Cardiac muscle cell (in vitro differentiated cells and primary cell): ENCODE measurements at regions not wholly inside any gene's neighbourhood (a gene's known extent, or its start where the extent isn't known, plus 50 kb on each side); places are given as distances from the start of the nearest gene placed in this dataset.

Experiments used
- DNase-seq, 2 donors: peaks; one replicate each; pipeline versions ENCODE4 v3.0.0 to v3.0.0-alpha.2; 2010 to 2017; ENCODE audit warnings: low read depth in 1 of 2, low spot score in 1 of 2
- H3K27ac ChIP-seq: fragments of 200-600 bp; sonication (generic); 2 replicates; pipeline ENCODE4 v1.5.1; 2016
- H3K27me3 ChIP-seq: fragments of 200-600 bp; sonication (generic); 2 replicates; pipeline ENCODE4 v1.6.0; 2016; ENCODE audit warnings: control low read depth
- H3K36me3 ChIP-seq: fragments of 200-600 bp; sonication (generic); 2 replicates; pipeline ENCODE4 v1.5.1; 2016; ENCODE audit warnings: control low read depth
- H3K4me1 ChIP-seq: fragments of 200-600 bp; sonication (generic); 2 replicates; pipeline ENCODE4 v1.8.1; 2017; ENCODE audit warnings: low read depth, mild to moderate bottlenecking, mixed run types
- H3K4me3 ChIP-seq: fragments of 200-600 bp; sonication (generic); 2 replicates; pipeline ENCODE4 v1.5.1; 2016; ENCODE audit warnings: mild to moderate bottlenecking
- H3K9me3 ChIP-seq: fragments of 200-600 bp; sonication (generic); 2 replicates; pipeline ENCODE4 v1.5.1; 2017; ENCODE audit warnings: low read depth, mild to moderate bottlenecking, control low read depth
- TF ChIP-seq, protein P1 (sequence below): IDR thresholded peaks from 2 replicates; pipeline ENCODE4 v1.5.1; 2012; ENCODE audit warnings: low read depth, mild to moderate bottlenecking, low read length

DNA sequence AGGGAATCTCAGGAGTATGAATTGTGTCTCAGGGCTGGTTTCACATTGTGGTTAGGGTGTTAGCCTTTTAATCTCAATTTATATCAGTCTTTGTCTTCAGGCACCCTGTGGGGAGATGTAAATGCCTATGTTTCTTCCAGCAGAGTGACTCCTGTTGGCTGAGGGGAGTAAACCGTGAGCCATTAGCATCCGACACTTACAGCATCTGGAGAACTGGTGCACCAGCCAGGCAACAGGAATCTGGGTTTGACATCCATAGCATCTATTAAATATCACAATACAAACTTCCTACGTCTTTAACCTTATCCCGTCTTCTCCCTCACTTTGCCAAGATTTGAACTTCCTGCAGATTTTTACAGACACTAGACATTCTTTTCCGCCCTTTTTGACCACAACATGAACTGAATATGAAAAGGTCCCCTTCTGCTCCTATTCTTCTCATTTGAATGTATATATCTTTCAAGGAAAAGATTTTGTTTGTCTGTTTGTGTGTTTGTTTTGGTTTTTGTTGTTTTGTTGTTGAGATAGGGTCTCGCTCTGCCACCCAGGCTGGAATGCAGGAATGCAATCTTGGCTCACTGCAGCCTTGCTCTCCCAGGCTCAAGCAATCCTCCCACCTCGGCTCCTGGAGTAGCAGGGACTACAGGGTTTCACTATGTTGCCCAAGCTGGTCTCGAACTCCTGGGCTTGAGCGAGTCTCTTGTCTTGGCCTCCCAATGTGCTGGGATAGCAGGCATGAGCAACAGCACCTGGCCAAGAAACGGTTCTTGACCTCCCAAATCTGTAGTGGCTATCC, 626.2 kb downstream of the TLR4 start:
- Histone ChIP-seq H3K27me3 (no peaks in the 10 kb centered on the region), H3K36me3 (no peaks in the 10 kb centered on the region), H3K27ac (no peak overlapping the region), H3K4me3 (no peak overlapping the region), H3K9me3 (no peaks in the 10 kb centered on the region), H3K4me1 (no peaks in the 10 kb centered on the region)
- TF ChIP-seq, protein P1, sequence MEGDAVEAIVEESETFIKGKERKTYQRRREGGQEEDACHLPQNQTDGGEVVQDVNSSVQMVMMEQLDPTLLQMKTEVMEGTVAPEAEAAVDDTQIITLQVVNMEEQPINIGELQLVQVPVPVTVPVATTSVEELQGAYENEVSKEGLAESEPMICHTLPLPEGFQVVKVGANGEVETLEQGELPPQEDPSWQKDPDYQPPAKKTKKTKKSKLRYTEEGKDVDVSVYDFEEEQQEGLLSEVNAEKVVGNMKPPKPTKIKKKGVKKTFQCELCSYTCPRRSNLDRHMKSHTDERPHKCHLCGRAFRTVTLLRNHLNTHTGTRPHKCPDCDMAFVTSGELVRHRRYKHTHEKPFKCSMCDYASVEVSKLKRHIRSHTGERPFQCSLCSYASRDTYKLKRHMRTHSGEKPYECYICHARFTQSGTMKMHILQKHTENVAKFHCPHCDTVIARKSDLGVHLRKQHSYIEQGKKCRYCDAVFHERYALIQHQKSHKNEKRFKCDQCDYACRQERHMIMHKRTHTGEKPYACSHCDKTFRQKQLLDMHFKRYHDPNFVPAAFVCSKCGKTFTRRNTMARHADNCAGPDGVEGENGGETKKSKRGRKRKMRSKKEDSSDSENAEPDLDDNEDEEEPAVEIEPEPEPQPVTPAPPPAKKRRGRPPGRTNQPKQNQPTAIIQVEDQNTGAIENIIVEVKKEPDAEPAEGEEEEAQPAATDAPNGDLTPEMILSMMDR = no peak
- no peak for DNase-seq

DNA sequence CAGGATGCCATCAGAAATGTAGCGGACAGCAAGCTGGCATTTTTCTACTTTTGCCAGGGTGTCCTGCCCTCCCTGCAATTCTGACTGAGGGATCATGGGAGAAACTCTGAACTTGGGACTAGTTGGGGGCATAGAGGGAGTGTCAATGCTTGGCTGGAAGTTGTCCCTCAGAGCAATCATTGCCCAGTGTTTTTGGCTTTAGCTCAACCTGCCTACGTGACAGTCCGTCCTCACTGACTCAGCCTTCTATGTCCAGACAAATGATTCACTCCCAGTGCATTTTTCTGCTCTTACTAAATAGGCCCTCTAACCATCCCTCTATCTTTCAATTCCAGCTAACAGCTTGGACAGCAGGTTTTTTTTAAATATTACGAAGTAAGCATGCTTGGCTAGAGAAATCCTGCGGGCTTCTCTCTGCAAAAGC, 627.4 kb downstream of the TLR4 start:
- Histone ChIP-seq H3K27me3 (no peaks in the 10 kb centered on the region), H3K9me3 (no peaks in the 10 kb centered on the region), H3K4me1 (no peaks in the 10 kb centered on the region), H3K4me3 (no peak overlapping the region), H3K36me3 (no peaks in the 10 kb centered on the region), H3K27ac (no peak overlapping the region)
- DNase-seq = peak in 1 of 2 donors; percentile 0
- TF ChIP-seq, protein P1 = no peak

DNA sequence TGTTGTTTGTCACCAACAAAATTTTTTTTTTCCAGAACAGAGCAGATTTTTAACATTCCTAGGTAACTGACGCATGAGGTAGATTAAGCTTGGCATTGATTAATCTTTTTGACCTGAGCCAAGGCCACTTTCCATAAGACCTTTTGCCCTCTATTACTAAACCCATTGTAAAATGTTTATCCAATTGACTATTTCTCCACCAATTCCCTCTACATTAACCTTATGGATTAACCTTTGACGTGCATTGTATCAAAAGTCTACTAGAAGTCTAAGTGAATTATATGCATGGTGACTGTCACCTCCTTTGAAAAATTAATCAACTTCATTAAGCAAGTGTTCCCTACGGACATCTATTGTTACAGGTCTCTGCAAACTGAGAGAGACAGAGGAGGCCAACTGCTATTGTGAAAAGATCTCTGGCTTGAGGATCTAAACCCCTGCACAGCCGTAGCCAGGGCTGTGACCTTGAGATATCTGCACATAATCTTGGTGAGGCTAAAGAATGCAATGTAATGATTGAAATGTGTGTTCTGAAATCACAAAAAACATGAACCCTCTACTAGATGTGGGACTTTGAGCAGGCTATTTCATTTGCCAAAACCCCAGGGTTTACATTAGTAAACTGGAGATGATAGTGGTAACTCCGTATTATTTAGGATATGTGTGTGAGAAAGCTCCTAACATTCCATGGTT, 632.2 kb downstream of the TLR4 start:
- H3K27me3 ChIP-seq = no peaks in the 10 kb centered on the region
- no peaks in the 10 kb centered on the region for H3K36me3 ChIP-seq
- H3K27ac ChIP-seq = no peak overlapping the region
- no peak overlapping the region for H3K4me3 ChIP-seq
- DNase-seq = no peak
- TF ChIP-seq, protein P1 = no peak
- H3K9me3 ChIP-seq = no peaks in the 10 kb centered on the region
- H3K4me1 ChIP-seq = no peaks in the 10 kb centered on the region

DNA sequence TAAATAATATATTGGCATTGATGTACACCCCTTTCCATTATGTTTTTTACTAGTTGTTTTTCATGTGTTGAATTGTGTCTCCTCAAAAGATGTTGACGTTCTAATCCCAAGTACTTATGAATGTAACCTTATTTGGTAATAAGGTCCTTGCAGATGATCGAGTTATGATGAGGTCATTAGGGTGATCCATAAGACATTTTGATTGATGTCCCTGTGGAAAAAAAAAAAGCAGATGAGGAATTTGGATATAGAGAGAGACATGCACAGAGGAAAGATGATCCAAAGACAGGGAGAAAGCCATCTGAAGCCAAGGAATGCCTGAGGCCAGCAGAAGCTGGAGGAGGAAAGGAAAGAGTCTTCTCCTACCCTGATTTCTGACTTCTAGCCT, 632.7 kb downstream of the TLR4 start:
- TF ChIP-seq, protein P1 = no peak
- no peaks in the 10 kb centered on the region for H3K36me3 ChIP-seq
- H3K27ac ChIP-seq = no peak overlapping the region
- H3K4me1 ChIP-seq = no peaks in the 10 kb centered on the region
- no peak overlapping the region for H3K4me3 ChIP-seq
- no peaks in the 10 kb centered on the region for H3K9me3 ChIP-seq
- no peaks in the 10 kb centered on the region for H3K27me3 ChIP-seq
- DNase-seq = no peak

DNA sequence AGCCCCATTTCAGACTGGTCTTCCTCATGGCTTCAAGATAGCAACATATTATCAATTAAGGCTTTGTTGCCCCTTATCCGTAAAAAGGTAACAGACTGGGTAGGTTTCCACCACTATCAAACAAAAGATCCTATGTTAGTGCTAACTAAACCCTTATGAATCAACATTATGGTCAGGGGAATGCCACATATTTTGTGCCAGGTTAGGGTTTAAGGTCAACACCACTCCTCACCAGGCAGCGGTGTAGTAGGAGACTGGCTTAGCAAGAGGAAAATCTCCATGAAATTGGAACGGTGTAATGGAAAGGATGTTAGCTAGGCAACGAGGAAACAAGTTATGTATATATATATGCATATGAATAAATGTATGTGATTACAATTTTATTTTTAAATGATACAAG, 655.8 kb downstream of the TLR4 start:
- no peaks in the 10 kb centered on the region for H3K36me3 ChIP-seq
- no peak overlapping the region for H3K4me3 ChIP-seq
- TF ChIP-seq, protein P1 = no peak
- no peaks in the 10 kb centered on the region for H3K9me3 ChIP-seq
- H3K27ac ChIP-seq = no peak overlapping the region
- H3K27me3 ChIP-seq = no peaks in the 10 kb centered on the region
- DNase-seq = no peak
- no peaks in the 10 kb centered on the region for H3K4me1 ChIP-seq
